Natural killer cell (primary cell): ENCODE measurements at regions not wholly inside any gene's neighbourhood (a gene's known extent, or its start where the extent isn't known, plus 50 kb on each side); places are given as distances from the start of the nearest gene placed in this dataset.

Experiments used
- ATAC-seq, 3 donors: fragments of 150-1000 bp in 2 of 3; fragments of 200-7000 bp in 1 of 3; cut with Tn5 transposase; 1 replicate in 1 of 3; 2 replicates in 2 of 3; pipeline ENCODE4 v1.10.0; 2021; ENCODE audit warnings: mild to moderate bottlenecking in 2 of 3, moderate library complexity in 2 of 3
- DNase-seq, 2 donors: peaks; one replicate each; pipeline versions ENCODE4 v3.0.0 to v3.0.0-alpha.2; 2013 to 2021; ENCODE audit warnings: mixed read lengths in 1 of 2
- H3K27ac ChIP-seq: one replicate; pipeline ENCODE4 v1.5.1; 2013; ENCODE audit warnings: mild to moderate bottlenecking, low read length
- H3K27me3 ChIP-seq: one replicate; pipeline ENCODE4 v1.6.1; 2013; ENCODE audit warnings: low read length; ENCODE audit not compliant: control insufficient read depth, insufficient read depth
- H3K36me3 ChIP-seq: one replicate; pipeline ENCODE4 v1.6.1; 2013; ENCODE audit warnings: low read length; ENCODE audit not compliant: control insufficient read depth, insufficient read depth
- H3K4me1 ChIP-seq: one replicate; pipeline ENCODE4 v1.6.1; 2013; ENCODE audit warnings: low read length; ENCODE audit not compliant: control insufficient read depth, insufficient read depth
- H3K4me3 ChIP-seq: one replicate; pipeline ENCODE4 v1.5.1; 2013; ENCODE audit warnings: low read length
- H3K9me3 ChIP-seq: one replicate; pipeline ENCODE4 v1.6.1; 2013; ENCODE audit warnings: low read length; ENCODE audit not compliant: control insufficient read depth, insufficient read depth
- H3K27ac Mint-ChIP-seq, 2 donors: one replicate each; pipeline ENCODE4 v1.8.0; 2022; ENCODE audit warnings: mild to moderate bottlenecking in 2 of 2, mixed read lengths in 2 of 2, moderate library complexity in 1 of 2
- H3K27me3 Mint-ChIP-seq, 2 donors: one replicate each; pipeline ENCODE4 v1.8.0; 2022; ENCODE audit warnings: low read depth in 2 of 2, mixed read lengths in 2 of 2
- H3K36me3 Mint-ChIP-seq: one replicate; pipeline ENCODE4 v1.8.0; 2022; ENCODE audit warnings: mixed read lengths
- H3K4me1 Mint-ChIP-seq, 2 donors: one replicate each; pipeline ENCODE4 v1.8.0; 2022; ENCODE audit warnings: mixed read lengths in 2 of 2
- H3K4me3 Mint-ChIP-seq: one replicate; pipeline ENCODE4 v1.8.0; 2022; ENCODE audit warnings: mild to moderate bottlenecking, moderate library complexity, mixed read lengths
- H3K9me3 Mint-ChIP-seq, 2 donors: one replicate each; pipeline ENCODE4 v1.8.0; 2022; ENCODE audit warnings: mixed read lengths in 2 of 2
- WGBS: methylation state at CpG from one replicate; pipeline ENCODE4 v1.1.7; 2013; ENCODE audit warnings: missing lambda C conversion rate; ENCODE audit not compliant: insufficient coverage; 5-methylcytosine and 5-hydroxymethylcytosine counted together
- intact Hi-C: fragments of 100-400 bp; cut with micrococcal nuclease; formaldehyde crosslinking; loops from one replicate; pipeline ENCODE4 v1.14.2; 2022
- TF ChIP-seq, protein P1 (sequence below): fragments of 200-600 bp; IDR thresholded peaks from one replicate; pipeline ENCODE4 v1.8.0; 2022; ENCODE audit warnings: antibody characterized with exemption

GRCh38 chr13:72208112-72208645 lies 341.2 kb upstream of the DACH1 start:
- no peak overlapping the region for H3K27ac Mint-ChIP-seq
- H3K4me3 Mint-ChIP-seq = no peak overlapping the region
- no peaks in the 10 kb centered on the region for H3K27me3 Mint-ChIP-seq
- no peaks in the 10 kb centered on the region for H3K27me3 ChIP-seq
- H3K27ac ChIP-seq = no peak overlapping the region
- intact Hi-C loops = no loop called here
- H3K4me3 ChIP-seq = no peak overlapping the region
- no peaks in the 10 kb centered on the region for H3K4me1 Mint-ChIP-seq
- TF ChIP-seq, protein P1, sequence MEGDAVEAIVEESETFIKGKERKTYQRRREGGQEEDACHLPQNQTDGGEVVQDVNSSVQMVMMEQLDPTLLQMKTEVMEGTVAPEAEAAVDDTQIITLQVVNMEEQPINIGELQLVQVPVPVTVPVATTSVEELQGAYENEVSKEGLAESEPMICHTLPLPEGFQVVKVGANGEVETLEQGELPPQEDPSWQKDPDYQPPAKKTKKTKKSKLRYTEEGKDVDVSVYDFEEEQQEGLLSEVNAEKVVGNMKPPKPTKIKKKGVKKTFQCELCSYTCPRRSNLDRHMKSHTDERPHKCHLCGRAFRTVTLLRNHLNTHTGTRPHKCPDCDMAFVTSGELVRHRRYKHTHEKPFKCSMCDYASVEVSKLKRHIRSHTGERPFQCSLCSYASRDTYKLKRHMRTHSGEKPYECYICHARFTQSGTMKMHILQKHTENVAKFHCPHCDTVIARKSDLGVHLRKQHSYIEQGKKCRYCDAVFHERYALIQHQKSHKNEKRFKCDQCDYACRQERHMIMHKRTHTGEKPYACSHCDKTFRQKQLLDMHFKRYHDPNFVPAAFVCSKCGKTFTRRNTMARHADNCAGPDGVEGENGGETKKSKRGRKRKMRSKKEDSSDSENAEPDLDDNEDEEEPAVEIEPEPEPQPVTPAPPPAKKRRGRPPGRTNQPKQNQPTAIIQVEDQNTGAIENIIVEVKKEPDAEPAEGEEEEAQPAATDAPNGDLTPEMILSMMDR = no peak
- DNase-seq (no peak), ATAC-seq (no peak)
- H3K36me3 ChIP-seq = no peaks in the 10 kb centered on the region
- H3K36me3 Mint-ChIP-seq = no peaks in the 10 kb centered on the region
- no peaks in the 10 kb centered on the region for H3K4me1 ChIP-seq
- peaks cover 7 to 10% of the 10 kb centered on the region in 2 donors for H3K9me3 Mint-ChIP-seq
- no peaks in the 10 kb centered on the region for H3K9me3 ChIP-seq

DNA sequence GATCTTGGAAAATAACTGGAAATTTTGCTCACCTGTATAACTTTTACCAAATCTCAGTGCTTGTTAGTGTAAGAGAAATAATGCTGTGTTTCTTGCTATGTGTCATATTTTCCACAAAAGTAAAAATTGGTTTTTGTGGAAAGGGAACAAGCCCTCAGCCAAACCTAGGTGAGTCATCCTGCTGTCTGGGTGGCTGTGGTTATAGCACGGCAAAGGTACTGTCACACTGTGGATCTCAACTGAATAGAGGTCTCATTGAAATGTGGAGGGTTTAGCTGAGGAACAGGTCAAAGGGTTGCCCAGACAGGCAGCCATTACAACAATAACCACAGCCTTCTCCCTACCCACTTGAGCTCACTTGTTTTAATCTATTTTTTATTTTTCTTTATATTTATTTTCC lies 338.8 kb upstream of the DACH1 start:
- no peaks in the 10 kb centered on the region for H3K4me1 ChIP-seq

GRCh38 chr13:72204291-72204690 lies 337.3 kb upstream of the DACH1 start:
- H3K36me3 Mint-ChIP-seq = no peaks in the 10 kb centered on the region
- no peak overlapping the region for H3K4me3 Mint-ChIP-seq
- Histone ChIP-seq H3K27ac (no peak overlapping the region), H3K27me3 (no peaks in the 10 kb centered on the region), H3K9me3 (no peaks in the 10 kb centered on the region), H3K36me3 (no peaks in the 10 kb centered on the region), H3K4me1 (no peaks in the 10 kb centered on the region), H3K4me3 (no peak overlapping the region)
- ATAC-seq (no peak), DNase-seq (no peak)
- H3K27me3 Mint-ChIP-seq = no peaks in the 10 kb centered on the region
- TF ChIP-seq, protein P1 = no peak
- no peaks in the 10 kb centered on the region for H3K4me1 Mint-ChIP-seq
- H3K27ac Mint-ChIP-seq = no peak overlapping the region
- whole genome bisulfite sequencing = 86% methylated on average over 1 of the region's 2 CpGs
- H3K9me3 Mint-ChIP-seq = peaks cover 7 to 9% of the 10 kb centered on the region in 2 donors
- intact Hi-C loops = no loop called here

More for the DNA sequence above, 338.8 kb upstream of the DACH1 start:
- Mint-ChIP-seq H3K9me3 (peaks cover 7 to 9% of the 10 kb centered on the region in 2 donors), H3K4me3 (no peak overlapping the region), H3K4me1 (no peaks in the 10 kb centered on the region), H3K27ac (no peak overlapping the region), H3K36me3 (no peaks in the 10 kb centered on the region), H3K27me3 (no peaks in the 10 kb centered on the region)
- WGBS = 36% methylated on average over 1 of the region's 1 CpG
- Histone ChIP-seq H3K27ac (no peak overlapping the region), H3K36me3 (no peaks in the 10 kb centered on the region), H3K27me3 (no peaks in the 10 kb centered on the region), H3K4me3 (no peak overlapping the region), H3K9me3 (no peaks in the 10 kb centered on the region)
- no peak for DNase-seq
- TF ChIP-seq, protein P1 = no peak
- intact Hi-C loops = no loop called here
- ATAC-seq = no peak

DNA sequence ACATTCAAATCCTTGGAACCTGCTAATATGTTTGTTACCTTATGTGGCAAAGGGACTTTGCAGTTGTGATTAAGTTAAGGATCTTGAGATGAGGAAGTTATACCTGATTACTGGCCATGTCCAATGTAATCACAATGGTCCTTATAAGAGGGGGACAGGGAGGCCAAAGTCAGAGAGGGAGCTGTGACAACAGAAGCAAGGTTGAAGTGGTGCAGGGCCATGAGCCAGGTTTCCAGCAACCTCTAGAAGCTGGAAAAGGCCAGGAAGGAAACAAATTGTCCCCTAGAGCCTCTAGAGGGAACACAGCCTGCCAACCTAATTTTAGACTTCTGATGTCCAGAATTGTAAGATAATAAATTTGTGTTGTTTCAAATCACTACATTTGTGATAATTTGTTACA lies 334.7 kb upstream of the DACH1 start:
- H3K9me3 ChIP-seq = no peaks in the 10 kb centered on the region

More for the DNA sequence above, 334.7 kb upstream of the DACH1 start:
- no peaks in the 10 kb centered on the region for H3K4me1 ChIP-seq
- intact Hi-C loops = no loop called here
- no peaks in the 10 kb centered on the region for H3K36me3 ChIP-seq
- DNase-seq (no peak), ATAC-seq (no peak)
- no peaks in the 10 kb centered on the region for H3K27me3 ChIP-seq
- Mint-ChIP-seq H3K9me3 (peaks cover 5 to 9% of the 10 kb centered on the region in 2 donors), H3K36me3 (no peaks in the 10 kb centered on the region), H3K27ac (no peak overlapping the region), H3K4me1 (no peaks in the 10 kb centered on the region), H3K27me3 (no peaks in the 10 kb centered on the region), H3K4me3 (no peak overlapping the region)
- TF ChIP-seq, protein P1 = no peak
- no peak overlapping the region for H3K4me3 ChIP-seq
- no peak overlapping the region for H3K27ac ChIP-seq
